H9 (cell line): ENCODE measurements at regions not wholly inside any gene's neighbourhood (a gene's known extent, or its start where the extent isn't known, plus 50 kb on each side); places are given as distances from the start of the nearest gene placed in this dataset.

Experiments
- DNase-seq: peaks from one replicate; pipeline ENCODE4 v3.0.0-alpha.2; 2017
- H2AFZ ChIP-seq: one replicate; pipeline ENCODE4 v1.6.1; 2013; ENCODE audit warnings: mild to moderate bottlenecking, low read length, control low read depth, moderate library complexity
- H2AK5ac ChIP-seq: 2 replicates; pipeline ENCODE4 v1.6.1; 2013; ENCODE audit warnings: low read length, control low read depth, mixed read lengths; ENCODE audit not compliant: insufficient read length
- H2BK120ac ChIP-seq: one replicate; pipeline ENCODE4 v1.6.1; 2013; ENCODE audit warnings: low read depth, mild to moderate bottlenecking, low read length, control low read depth, inconsistent platforms; ENCODE audit not compliant: poor library complexity, severe bottlenecking
- H2BK12ac ChIP-seq: 2 replicates; pipeline ENCODE4 v1.6.1; 2013; ENCODE audit warnings: low read length, control low read depth, mixed read lengths, low read depth; ENCODE audit not compliant: insufficient read length
- H2BK15ac ChIP-seq: 2 replicates; pipeline ENCODE4 v1.6.1; 2013; ENCODE audit warnings: low read depth, low read length, control low read depth
- H2BK20ac ChIP-seq: one replicate; pipeline ENCODE4 v1.6.1; 2013; ENCODE audit warnings: low read depth, mild to moderate bottlenecking, low read length, control low read depth, inconsistent platforms; ENCODE audit not compliant: poor library complexity, severe bottlenecking
- H2BK5ac ChIP-seq: 2 replicates; pipeline ENCODE4 v1.6.1; 2013; ENCODE audit warnings: low read length, control low read depth, mixed read lengths; ENCODE audit not compliant: insufficient read length
- H3K14ac ChIP-seq: 2 replicates; pipeline ENCODE4 v1.6.1; 2013; ENCODE audit warnings: low read length, control low read depth; ENCODE audit not compliant: insufficient read depth
- H3K18ac ChIP-seq: 2 replicates; pipeline ENCODE4 v1.6.1; 2013; ENCODE audit warnings: low read depth, mild to moderate bottlenecking, mixed read lengths, low read length, control low read depth; ENCODE audit not compliant: insufficient read length
- H3K23ac ChIP-seq: 2 replicates; pipeline ENCODE4 v1.6.1; 2013; ENCODE audit warnings: low read length, control low read depth, mixed read lengths, low read depth; ENCODE audit not compliant: insufficient read length
- H3K23me2 ChIP-seq: 2 replicates; pipeline ENCODE4 v1.6.1; 2013; ENCODE audit warnings: low read depth, mild to moderate bottlenecking, mixed read lengths, low read length, control low read depth; ENCODE audit not compliant: insufficient read length, poor library complexity, severe bottlenecking
- H3K27ac ChIP-seq: 2 replicates; pipeline ENCODE4 v1.5.1; 2013; ENCODE audit warnings: low read length, control low read depth, mixed read lengths, low read depth; ENCODE audit not compliant: insufficient read length
- H3K27me3 ChIP-seq: 2 replicates; pipeline ENCODE4 v1.6.1; 2013; ENCODE audit warnings: low read length, control low read depth, inconsistent platforms; ENCODE audit not compliant: insufficient read depth
- H3K4ac ChIP-seq: 2 replicates; pipeline ENCODE4 v1.6.1; 2013; ENCODE audit warnings: low read depth, mild to moderate bottlenecking, control low read depth, inconsistent platforms, low read length, moderate library complexity
- H3K4me1 ChIP-seq: 2 replicates; pipeline ENCODE4 v1.6.1; 2013; ENCODE audit warnings: low read length, control low read depth, inconsistent platforms; ENCODE audit not compliant: insufficient read depth
- H3K4me2 ChIP-seq: 2 replicates; pipeline ENCODE4 v1.6.1; 2013; ENCODE audit warnings: low read length, control low read depth, mixed read lengths; ENCODE audit not compliant: insufficient read length, insufficient read depth
- H3K56ac ChIP-seq: 2 replicates; pipeline ENCODE4 v1.6.1; 2013; ENCODE audit warnings: low read depth, mild to moderate bottlenecking, mixed read lengths, low read length, control low read depth; ENCODE audit not compliant: insufficient read length
- H3K79me1 ChIP-seq: 2 replicates; pipeline ENCODE4 v1.6.1; 2013; ENCODE audit warnings: low read depth, mild to moderate bottlenecking, moderate library complexity, low read length, control low read depth, inconsistent platforms; ENCODE audit not compliant: insufficient read depth, poor library complexity, severe bottlenecking
- H3K79me2 ChIP-seq: 2 replicates; pipeline ENCODE4 v1.6.1; 2013; ENCODE audit warnings: low read length, control low read depth, inconsistent platforms; ENCODE audit not compliant: insufficient read depth
- H3K9ac ChIP-seq: 2 replicates; pipeline ENCODE4 v1.6.1; 2013; ENCODE audit warnings: low read length, control low read depth, mixed read lengths; ENCODE audit not compliant: insufficient read length; ENCODE audit errors: extremely low read depth
- H3K9me3 ChIP-seq: one replicate; pipeline ENCODE4 v1.6.1; 2013; ENCODE audit warnings: low read depth, low read length, inconsistent platforms; ENCODE audit not compliant: control insufficient read depth
- H3T11ph ChIP-seq: one replicate; pipeline ENCODE4 v1.6.1; 2013; ENCODE audit warnings: mild to moderate bottlenecking, low read length, control low read depth, inconsistent platforms
- H4K20me1 ChIP-seq: one replicate; pipeline ENCODE4 v1.6.1; 2013; ENCODE audit not compliant: control insufficient read depth, insufficient read length, insufficient read depth
- H4K5ac ChIP-seq: 2 replicates; pipeline ENCODE4 v1.6.1; 2013; ENCODE audit warnings: low read depth, mild to moderate bottlenecking, mixed read lengths, low read length, control low read depth; ENCODE audit not compliant: insufficient read length
- H4K8ac ChIP-seq: replicated peaks from 2 replicates; pipeline ENCODE4 v1.6.1; 2013; ENCODE audit warnings: low read length, control low read depth, mixed read lengths, low read depth; ENCODE audit not compliant: insufficient read length
- H4K91ac ChIP-seq: 2 replicates; pipeline ENCODE4 v1.6.1; 2013; ENCODE audit warnings: low read depth, mild to moderate bottlenecking, moderate library complexity, mixed read lengths, low read length, control low read depth; ENCODE audit not compliant: insufficient read length
- H3K27ac Mint-ChIP-seq, 3 experiments: 2 replicates in 2 of 3; 3 replicates in 1 of 3; pipeline ENCODE4 v1.8.0; 2020 to 2021; ENCODE audit warnings: mixed read lengths in 3 of 3, mild to moderate bottlenecking in 1 of 3, moderate library complexity in 1 of 3
- H3K27me3 Mint-ChIP-seq: 2 replicates; pipeline ENCODE4 v1.8.0; 2021; ENCODE audit warnings: low read depth, mild to moderate bottlenecking, moderate library complexity, mixed read lengths
- H3K36me3 Mint-ChIP-seq, 3 experiments: 2 replicates in 2 of 3; 3 replicates in 1 of 3; pipeline ENCODE4 v1.8.0; 2020 to 2021; ENCODE audit warnings: low read depth in 3 of 3, mixed read lengths in 3 of 3; ENCODE audit not compliant: insufficient read depth in 1 of 3
- H3K4me1 Mint-ChIP-seq, 2 experiments: 2 replicates each; pipeline ENCODE4 v1.8.0; 2020; ENCODE audit warnings: mixed read lengths in 2 of 2
- H3K4me3 Mint-ChIP-seq, 2 experiments: 2 replicates in 1 of 2; 3 replicates in 1 of 2; pipeline ENCODE4 v1.8.0; 2020 to 2021; ENCODE audit warnings: mild to moderate bottlenecking in 2 of 2, mixed read lengths in 2 of 2, moderate library complexity in 1 of 2
- H3K9me3 Mint-ChIP-seq, 2 experiments: 2 replicates in 1 of 2; 3 replicates in 1 of 2; pipeline ENCODE4 v1.8.0; 2020; ENCODE audit warnings: mild to moderate bottlenecking in 2 of 2, mixed read lengths in 2 of 2, moderate library complexity in 1 of 2
- CTCF ChIP-seq: fragments of 200-600 bp; sonication (generic); conservative IDR thresholded peaks from 3 replicates; pipeline ENCODE4 v1.8.0; 2021; ENCODE audit warnings: antibody characterized with exemption, mild to moderate bottlenecking
- WGBS: extraction: QIAGEN DNeasy Blood & Tissue Kit; methylation state at CpG from one replicate; pipeline ENCODE4 v1.1.7; 2013; ENCODE audit warnings: missing lambda C conversion rate, low lambda C conversion rate, mixed read lengths; ENCODE audit not compliant: insufficient read length; ENCODE audit errors: extremely low coverage; 5-methylcytosine and 5-hydroxymethylcytosine counted together

GRCh38 chr3:5444253-5444652, 256.7 kb downstream of the EDEM1 start:
- no peak overlapping the region for H3K4me3 Mint-ChIP-seq
- Histone ChIP-seq H4K91ac (no peak overlapping the region), H3K9me3 (no peaks in the 10 kb centered on the region), H3K14ac (no peak overlapping the region), H3T11ph (no peak overlapping the region), H3K4ac (no peak overlapping the region), H2BK20ac (no peak overlapping the region), H3K23me2 (no peaks in the 10 kb centered on the region), H3K23ac (no peak overlapping the region), H2BK12ac (no peak overlapping the region), H3K27me3 (no peaks in the 10 kb centered on the region), H4K20me1 (no peaks in the 10 kb centered on the region), H4K5ac (no peak overlapping the region), H2AFZ (no peak overlapping the region), H2BK5ac (no peak overlapping the region), H3K18ac (no peak overlapping the region), H3K56ac (no peak overlapping the region), H3K9ac (no peak overlapping the region), H2AK5ac (no peak overlapping the region), H3K4me1 (no peaks in the 10 kb centered on the region), H2BK120ac (no peak overlapping the region), H4K8ac (no peak overlapping the region), H2BK15ac (no peak overlapping the region), H3K27ac (no peak overlapping the region), H3K79me1 (no peaks in the 10 kb centered on the region), H3K4me2 (no peak overlapping the region), H3K79me2 (no peaks in the 10 kb centered on the region)
- no peaks in the 10 kb centered on the region; the same call in 1 of the 2 replicates for H3K27me3 Mint-ChIP-seq
- no peak for TF ChIP-seq CTCF
- no peaks in the 10 kb centered on the region; a peak in 1 of 7 replicates for H3K36me3 Mint-ChIP-seq
- WGBS, result no CpG with 5 or more reads among the region's 2 CpGs
- no peaks in the 10 kb centered on the region for H3K9me3 Mint-ChIP-seq
- DNase-seq, result no peak
- H3K27ac Mint-ChIP-seq, result no peak overlapping the region
- no peaks in the 10 kb centered on the region for H3K4me1 Mint-ChIP-seq
